ENCODE measurements at regions not wholly inside any gene's neighbourhood (a gene's known extent, or its start where the extent isn't known, plus 50 kb on each side); places are given as distances from the start of the nearest gene placed in this dataset.

DNA sequence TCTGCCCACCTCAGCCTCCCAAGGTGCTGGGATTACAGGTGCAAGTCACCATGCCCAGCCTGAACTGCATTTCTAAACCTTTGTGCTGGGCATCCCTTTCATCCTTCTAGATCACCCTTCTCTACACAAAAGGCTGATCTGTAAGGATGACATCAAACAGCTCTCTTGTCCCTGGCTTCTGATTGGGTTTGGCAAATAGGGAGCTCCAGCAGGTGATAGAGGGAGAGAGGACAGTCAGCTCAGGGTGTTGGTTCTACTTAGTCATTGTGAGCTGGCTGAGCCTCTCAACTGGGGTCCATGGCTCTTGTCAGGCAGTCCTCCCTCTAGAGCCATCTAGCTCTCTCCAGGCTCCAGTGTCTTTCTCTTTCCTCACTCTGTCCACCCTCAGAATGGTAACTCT, 237.6 kb upstream of the JARID2 start:
- Histone ChIP-seq H3K9me3 (ENCODE audit: control insufficient read depth, insufficient read depth, low read length) (no peaks in the 10 kb centered on the region), H3K4me3 (ENCODE audit: low read length) (no peak overlapping the region), H3K27me3 (ENCODE audit: control insufficient read depth, insufficient read depth, low read length) (no peaks in the 10 kb centered on the region), H3K36me3 (ENCODE audit: control insufficient read depth, insufficient read depth, low read length) (no peaks in the 10 kb centered on the region), H3K4me1 (ENCODE audit: control insufficient read depth, insufficient read depth, low read length) (no peaks in the 10 kb centered on the region), H3K27ac (ENCODE audit: low read length) (no peak overlapping the region)
- DNase-seq (no peak), ATAC-seq (no peak)
- H3K36me3 Mint-ChIP-seq = no peaks in the 10 kb centered on the region
- H3K9me3 Mint-ChIP-seq = peaks cover 0 to 2% of the 10 kb centered on the region in 2 donors
- H3K27ac Mint-ChIP-seq = no peak overlapping the region
- H3K4me1 Mint-ChIP-seq = no peaks in the 10 kb centered on the region
- H3K27me3 Mint-ChIP-seq (ENCODE audit: low read depth in 2 of 2) = no peaks in the 10 kb centered on the region
- TF ChIP-seq, protein P1, sequence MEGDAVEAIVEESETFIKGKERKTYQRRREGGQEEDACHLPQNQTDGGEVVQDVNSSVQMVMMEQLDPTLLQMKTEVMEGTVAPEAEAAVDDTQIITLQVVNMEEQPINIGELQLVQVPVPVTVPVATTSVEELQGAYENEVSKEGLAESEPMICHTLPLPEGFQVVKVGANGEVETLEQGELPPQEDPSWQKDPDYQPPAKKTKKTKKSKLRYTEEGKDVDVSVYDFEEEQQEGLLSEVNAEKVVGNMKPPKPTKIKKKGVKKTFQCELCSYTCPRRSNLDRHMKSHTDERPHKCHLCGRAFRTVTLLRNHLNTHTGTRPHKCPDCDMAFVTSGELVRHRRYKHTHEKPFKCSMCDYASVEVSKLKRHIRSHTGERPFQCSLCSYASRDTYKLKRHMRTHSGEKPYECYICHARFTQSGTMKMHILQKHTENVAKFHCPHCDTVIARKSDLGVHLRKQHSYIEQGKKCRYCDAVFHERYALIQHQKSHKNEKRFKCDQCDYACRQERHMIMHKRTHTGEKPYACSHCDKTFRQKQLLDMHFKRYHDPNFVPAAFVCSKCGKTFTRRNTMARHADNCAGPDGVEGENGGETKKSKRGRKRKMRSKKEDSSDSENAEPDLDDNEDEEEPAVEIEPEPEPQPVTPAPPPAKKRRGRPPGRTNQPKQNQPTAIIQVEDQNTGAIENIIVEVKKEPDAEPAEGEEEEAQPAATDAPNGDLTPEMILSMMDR (IDR thresholded peaks at IDR 0.05) = no peak
- intact Hi-C loops (cut with micrococcal nuclease) = no loop called here
- H3K4me3 Mint-ChIP-seq = no peak overlapping the region

DNA sequence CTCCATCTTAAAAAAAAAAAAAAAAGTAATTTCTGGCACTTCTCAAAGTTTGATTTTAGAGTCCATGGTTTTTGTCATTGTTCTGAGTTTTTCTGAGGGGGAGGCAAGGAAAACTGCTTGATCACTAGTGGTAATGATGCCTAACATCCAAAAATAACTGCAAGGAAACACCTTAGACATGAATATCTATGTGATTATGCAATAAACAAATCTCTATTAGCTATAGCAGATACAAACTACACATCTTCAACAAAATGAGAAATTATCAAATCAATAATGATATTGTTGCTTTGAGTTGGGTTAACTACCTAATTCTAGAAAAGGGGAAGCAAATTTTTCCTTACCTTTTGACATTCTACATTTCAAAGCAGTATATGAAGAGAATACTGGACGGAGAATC, 230.9 kb upstream of the JARID2 start:
- Mint-ChIP-seq H3K4me3 (no peak overlapping the region), H3K27ac (no peak overlapping the region), H3K4me1 (no peaks in the 10 kb centered on the region), H3K9me3 (no peaks in the 10 kb centered on the region), H3K27me3 (ENCODE audit: low read depth in 2 of 2) (peaks cover 0 to 3% of the 10 kb centered on the region in 2 donors), H3K36me3 (no peaks in the 10 kb centered on the region)
- Histone ChIP-seq H3K27me3 (ENCODE audit: control insufficient read depth, insufficient read depth, low read length) (no peaks in the 10 kb centered on the region), H3K4me1 (ENCODE audit: control insufficient read depth, insufficient read depth, low read length) (no peaks in the 10 kb centered on the region), H3K36me3 (ENCODE audit: control insufficient read depth, insufficient read depth, low read length) (no peaks in the 10 kb centered on the region), H3K27ac (ENCODE audit: low read length) (no peak overlapping the region), H3K9me3 (ENCODE audit: control insufficient read depth, insufficient read depth, low read length) (no peaks in the 10 kb centered on the region), H3K4me3 (ENCODE audit: low read length) (no peak overlapping the region)
- TF ChIP-seq, protein P1 (IDR thresholded peaks at IDR 0.05) = no peak
- WGBS (ENCODE audit: insufficient coverage) = no CpG with 5 or more reads among the region's 1 CpG
- no peak for ATAC-seq
- no peak for DNase-seq
- intact Hi-C loops (cut with micrococcal nuclease) = no loop called here

DNA sequence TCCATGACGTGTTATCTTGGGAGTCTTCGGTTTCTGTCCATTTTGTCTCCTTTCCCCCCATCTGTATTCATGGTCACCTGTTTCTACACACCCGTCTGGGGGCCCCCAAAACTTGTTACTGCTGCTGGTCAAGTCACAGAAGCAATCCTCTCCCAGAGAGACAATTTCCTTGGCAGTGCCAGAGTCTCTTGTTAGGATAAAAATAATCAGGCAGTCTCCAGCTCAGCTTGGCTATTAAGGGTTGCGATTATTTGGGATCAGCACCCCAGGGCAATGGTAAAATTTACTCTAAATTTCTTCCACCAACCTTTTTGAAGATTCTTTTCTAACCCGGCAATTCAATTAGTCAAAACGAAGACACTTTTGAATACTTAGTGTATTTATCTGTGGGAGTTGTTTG, 229.1 kb upstream of the JARID2 start:
- no peak overlapping the region for H3K27ac ChIP-seq (ENCODE audit: low read length)
- H3K36me3 ChIP-seq (ENCODE audit: control insufficient read depth, insufficient read depth, low read length) = no peaks in the 10 kb centered on the region
- H3K27me3 ChIP-seq (ENCODE audit: control insufficient read depth, insufficient read depth, low read length) = no peaks in the 10 kb centered on the region
- H3K4me1 ChIP-seq (ENCODE audit: control insufficient read depth, insufficient read depth, low read length) = peaks cover 4% of the 10 kb centered on the region
- Mint-ChIP-seq H3K9me3 (no peaks in the 10 kb centered on the region), H3K27ac (no peak overlapping the region), H3K4me3 (no peak overlapping the region), H3K27me3 (ENCODE audit: low read depth in 2 of 2) (peaks cover 0 to 3% of the 10 kb centered on the region in 2 donors), H3K4me1 (peaks cover 8 to 11% of the 10 kb centered on the region in 2 donors), H3K36me3 (no peaks in the 10 kb centered on the region)
- intact Hi-C loops (cut with micrococcal nuclease) = no loop called here
- WGBS (ENCODE audit: insufficient coverage) = 92% methylated on average over 4 of the region's 6 CpGs
- no peak for ATAC-seq
- H3K9me3 ChIP-seq (ENCODE audit: control insufficient read depth, insufficient read depth, low read length) = no peaks in the 10 kb centered on the region
- H3K4me3 ChIP-seq (ENCODE audit: low read length) = no peak overlapping the region
- TF ChIP-seq, protein P1 (IDR thresholded peaks at IDR 0.05) = no peak
- no peak for DNase-seq

DNA sequence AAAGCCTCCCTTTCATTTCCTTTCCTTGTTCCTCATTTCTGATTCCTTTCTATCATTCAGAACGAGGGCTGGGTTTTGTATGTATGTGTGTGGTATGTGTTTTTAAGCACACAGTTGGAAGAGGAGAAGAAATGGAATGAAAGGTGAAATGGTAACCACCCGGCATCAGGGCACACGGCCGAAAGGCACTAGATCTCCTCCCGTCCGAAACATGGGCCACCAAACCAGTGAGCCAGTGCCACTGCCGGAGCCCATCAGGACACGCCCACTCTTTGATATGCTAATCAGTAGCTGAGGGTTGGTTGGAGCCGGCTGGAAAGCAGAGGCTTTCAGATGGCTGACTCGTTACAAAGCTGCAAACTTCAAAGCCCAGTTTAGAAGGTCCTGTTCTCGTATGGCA, 228.6 kb upstream of the JARID2 start:
- intact Hi-C loops (cut with micrococcal nuclease) = no loop called here
- peak in 1 of 3 donors; percentile 41 for ATAC-seq
- no peak overlapping the region for H3K27ac Mint-ChIP-seq
- H3K4me1 Mint-ChIP-seq = peaks cover 13 to 15% of the 10 kb centered on the region in 2 donors
- TF ChIP-seq, protein P1 (IDR thresholded peaks at IDR 0.05) = no peak
- peaks cover 0 to 3% of the 10 kb centered on the region in 2 donors for H3K27me3 Mint-ChIP-seq (ENCODE audit: low read depth in 2 of 2)
- no peak overlapping the region for H3K4me3 ChIP-seq (ENCODE audit: low read length)
- no peaks in the 10 kb centered on the region for H3K27me3 ChIP-seq (ENCODE audit: control insufficient read depth, insufficient read depth, low read length)
- DNase-seq = peak in 1 of 2 donors; percentile 7
- H3K4me3 Mint-ChIP-seq = no peak overlapping the region
- 45% methylated on average over 10 of the region's 11 CpGs for WGBS (ENCODE audit: insufficient coverage)
- peaks cover 9% of the 10 kb centered on the region for H3K4me1 ChIP-seq (ENCODE audit: control insufficient read depth, insufficient read depth, low read length)
- no peak overlapping the region for H3K27ac ChIP-seq (ENCODE audit: low read length)
- no peaks in the 10 kb centered on the region for H3K36me3 Mint-ChIP-seq
- no peaks in the 10 kb centered on the region for H3K9me3 Mint-ChIP-seq
- no peaks in the 10 kb centered on the region for H3K9me3 ChIP-seq (ENCODE audit: control insufficient read depth, insufficient read depth, low read length)
- no peaks in the 10 kb centered on the region for H3K36me3 ChIP-seq (ENCODE audit: control insufficient read depth, insufficient read depth, low read length)
